Endothelial cell of umbilical vein (primary cell): ENCODE measurements at regions not wholly inside any gene's neighbourhood (a gene's known extent, or its start where the extent isn't known, plus 50 kb on each side); places are given as distances from the start of the nearest gene placed in this dataset.

Experiments
- BruUV-seq: library from RNA; stranded (reverse); fragments of 400-500 nt; replicated peaks from 2 replicates; lab custom pipeline; 2021; lab: Mats Ljungman, UMichigan
- CTCF ChIA-PET: fragments of 300-600, 350-600 bp; sonication (Branson Sonifier 250); formaldehyde crosslinking; loops from one replicate; lab custom pipeline; 2021; ENCODE audit warnings: antibody characterized with exemption, inconsistent platforms; lab: Charles Lee
- POLR2A ChIA-PET: fragments of 300-600, 350-600 bp; sonication (Branson Sonifier 250); formaldehyde crosslinking; loops from one replicate; lab custom pipeline; 2021; ENCODE audit warnings: antibody characterized with exemption, inconsistent platforms; lab: Charles Lee
- DNase-seq: peaks from one replicate; pipeline ENCODE4 v3.0.0-alpha.2; 2011; ENCODE audit warnings: low read depth, low spot score
- FAIRE-seq: peaks from 2 replicates; lab custom pipeline; 2011; peaks lifted over from hg19 to GRCh38; lab: Jason Lieb, UNC
- H2AFZ ChIP-seq: 2 replicates; pipeline ENCODE4 v1.6.0; 2012; ENCODE audit warnings: low read depth, low read length, control low read depth, inconsistent platforms
- H3K27ac ChIP-seq: 2 replicates; pipeline ENCODE4 v1.5.1; 2011; ENCODE audit warnings: low read depth, mild to moderate bottlenecking, control low read depth, low read length, moderate library complexity; ENCODE audit not compliant: insufficient read depth
- H3K27me3 ChIP-seq, 2 experiments: 2 replicates each; pipeline versions ENCODE4 v1.6.0 to v1.6.1; 2011; ENCODE audit warnings: low read length in 2 of 2, mixed read lengths in 1 of 2; ENCODE audit not compliant: control insufficient read depth in 2 of 2, insufficient read depth in 2 of 2
- H3K36me3 ChIP-seq, 2 experiments: 2 replicates in 1 of 2; 3 replicates in 1 of 2; pipeline ENCODE4 v1.5.1; 2011; ENCODE audit warnings: low read length in 2 of 2, mild to moderate bottlenecking in 1 of 2, moderate library complexity in 1 of 2; ENCODE audit not compliant: control insufficient read depth in 2 of 2, insufficient read depth in 2 of 2; ENCODE audit errors: extremely low read depth in 1 of 2
- H3K4me1 ChIP-seq: 3 replicates; pipeline ENCODE4 v1.5.1; 2011; ENCODE audit warnings: mild to moderate bottlenecking, low read length; ENCODE audit not compliant: control insufficient read depth, insufficient read depth; ENCODE audit errors: extremely low read depth
- H3K4me2 ChIP-seq: 2 replicates; pipeline ENCODE4 v1.6.1; 2011; ENCODE audit warnings: low read length, control low read depth, mixed read lengths; ENCODE audit not compliant: insufficient read depth
- H3K4me3 ChIP-seq, 3 experiments: fragments of 200-600 bp in 1 of 3; sonication (generic), shearing (Covaris generic) in 1 of 3; replicated peaks in 1 of 3; 2 replicates each; pipeline ENCODE4 v1.5.1; 2011 to 2016; ENCODE audit warnings: control low read depth in 3 of 3, low read length in 3 of 3, mild to moderate bottlenecking in 2 of 3, inconsistent platforms in 1 of 3, low read depth in 1 of 3, moderate library complexity in 1 of 3; ENCODE audit not compliant: insufficient read depth in 1 of 3
- H3K79me2 ChIP-seq: 2 replicates; pipeline ENCODE4 v1.6.0; 2012; ENCODE audit warnings: low read length, inconsistent platforms; ENCODE audit not compliant: control insufficient read depth, insufficient read depth
- H3K9ac ChIP-seq: replicated peaks from 2 replicates; pipeline ENCODE3; 2011; ENCODE audit warnings: low read length, control low read depth; ENCODE audit not compliant: insufficient read depth; ENCODE audit errors: extremely low read depth
- H3K9me1 ChIP-seq: replicated peaks from 3 replicates; pipeline ENCODE4 v1.6.0; 2011; ENCODE audit warnings: mild to moderate bottlenecking, low read length; ENCODE audit not compliant: control insufficient read depth, insufficient read depth; ENCODE audit errors: extremely low read depth
- H3K9me3 ChIP-seq: replicated peaks from 2 replicates; pipeline ENCODE4 v1.5.1; 2012; ENCODE audit warnings: low read length, inconsistent platforms; ENCODE audit not compliant: control insufficient read depth, insufficient read depth
- H4K20me1 ChIP-seq: replicated peaks from 2 replicates; pipeline ENCODE3; 2011; ENCODE audit warnings: mild to moderate bottlenecking, low read length; ENCODE audit not compliant: control insufficient read depth, insufficient read depth; ENCODE audit errors: extremely low read depth
- CTCF ChIP-seq, 2 donors: IDR thresholded peaks; 1 replicate in 1 of 2; 2 replicates in 1 of 2; pipeline ENCODE4 v1.5.1; 2011; ENCODE audit warnings: low read length in 2 of 2, mild to moderate bottlenecking in 2 of 2, moderate library complexity in 2 of 2, control low read depth in 1 of 2, inconsistent platforms in 1 of 2, low read depth in 1 of 2; ENCODE audit not compliant: insufficient read depth in 1 of 2; ENCODE audit errors: extremely low read depth in 1 of 2
- EZH2 ChIP-seq: IDR thresholded peaks from 2 replicates; pipeline ENCODE4 v1.6.1; 2012; ENCODE audit warnings: borderline replicate concordance, low read depth, mild to moderate bottlenecking, moderate library complexity, low read length, inconsistent platforms; ENCODE audit not compliant: severe bottlenecking
- FOS ChIP-seq: IDR thresholded peaks from 2 replicates; pipeline ENCODE4 v1.6.1; 2011; ENCODE audit warnings: mild to moderate bottlenecking, low read length, moderate library complexity, borderline replicate concordance; ENCODE audit not compliant: insufficient read depth
- GATA2 ChIP-seq: IDR thresholded peaks from 2 replicates; pipeline ENCODE4 v1.7.0; 2011; ENCODE audit warnings: low read depth, mild to moderate bottlenecking, moderate library complexity, mixed read lengths, low read length; ENCODE audit not compliant: insufficient read length, insufficient read depth
- JUN ChIP-seq: IDR thresholded peaks from 2 replicates; pipeline ENCODE4 v1.6.1; 2011; ENCODE audit warnings: borderline replicate concordance, low read depth; ENCODE audit not compliant: insufficient read length, insufficient read depth
- MAX ChIP-seq: IDR thresholded peaks from 2 replicates; pipeline ENCODE4 v1.6.1; 2011; ENCODE audit not compliant: insufficient read depth, insufficient read length
- MYC ChIP-seq: IDR thresholded peaks from one replicate; pipeline ENCODE4 v1.6.1; 2011; ENCODE audit warnings: mild to moderate bottlenecking, low read depth, low read length
- POLR2A ChIP-seq: IDR thresholded peaks from 2 replicates; pipeline ENCODE4 v1.6.1; 2012; ENCODE audit warnings: low read depth, mild to moderate bottlenecking, control low read depth, low read length
- POLR2AphosphoS5 ChIP-seq: IDR thresholded peaks from 2 replicates; pipeline ENCODE4 v1.6.1; 2012; ENCODE audit warnings: low read depth, mild to moderate bottlenecking, control low read depth, low read length, moderate library complexity; ENCODE audit not compliant: insufficient read depth
- dilution Hi-C: fragments of 300-500 bp; cut with MboI; formaldehyde crosslinking; loops from one replicate; pipeline ENCODE4 v1.15.0; 2019; ENCODE audit warnings: low sequenced_read_pairs; ENCODE audit not compliant: extremely low pct_ligation_motif_present
- intact Hi-C: fragments of 100-400 bp; cut with micrococcal nuclease; formaldehyde crosslinking; loops from one replicate; pipeline ENCODE4 v1.10.0; 2022

GRCh38 chr2:187934692-187935091 lies 357.0 kb upstream of the GULP1 start:
- Histone ChIP-seq H3K27ac (no peak overlapping the region), H3K79me2 (no peaks in the 10 kb centered on the region), H3K4me3 (no peak overlapping the region), H4K20me1 (no peaks in the 10 kb centered on the region), H2AFZ (no peak overlapping the region), H3K9me3 (no peaks in the 10 kb centered on the region), H3K27me3 (peaks cover 0 to 2% of the 10 kb centered on the region in 2 experiments), H3K36me3 (no peaks in the 10 kb centered on the region), H3K4me2 (no peak overlapping the region), H3K4me1 (no peaks in the 10 kb centered on the region), H3K9ac (no peak overlapping the region), H3K9me1 (no peaks in the 10 kb centered on the region)
- FAIRE-seq: no peak
- dilution Hi-C loops (no loop called here), intact Hi-C loops (no loop called here)
- no TSS peak for BruUV-seq
- CTCF ChIA-PET: interaction anchor here (1.1 kb wide), 1 partner anchor 10 kb away, joined by 3 read pairs; no protein-coding TSS in a partner anchor
- TF ChIP-seq POLR2A: no peak
- POLR2A ChIA-PET: no interaction called here
- no peak for DNase-seq

- CTCF ChIA-PET: no interaction called here
- no peak overlapping the region for H3K4me3 ChIP-seq
- no peaks in the 10 kb centered on the region for H3K4me1 ChIP-seq
- H3K79me2 ChIP-seq: no peaks in the 10 kb centered on the region
- H2AFZ ChIP-seq: no peak overlapping the region
- no TSS peak for BruUV-seq
- H3K27me3 ChIP-seq: peaks cover 0 to 2% of the 10 kb centered on the region in 2 experiments
- POLR2A ChIA-PET: no interaction called here
- intact Hi-C loops: no loop called here
- FAIRE-seq (no peak), DNase-seq (no peak)
- no peaks in the 10 kb centered on the region for H3K9me3 ChIP-seq
- no peaks in the 10 kb centered on the region for H3K9me1 ChIP-seq
- H3K4me2 ChIP-seq: no peak overlapping the region
- no peak for TF ChIP-seq JUN
- no peak for TF ChIP-seq MYC
- no peak for TF ChIP-seq EZH2
- TF ChIP-seq FOS: no peak
- TF ChIP-seq MAX: no peak
- TF ChIP-seq CTCF (IDR thresholded peaks at IDR 0.05; ENCODE audit: extremely low read depth in 1 of 2, insufficient read depth in 1 of 2, low read depth in 1 of 2, low read length in 2 of 2): no peak
- no peak for TF ChIP-seq POLR2AphosphoS5
- no peak for TF ChIP-seq GATA2
- TF ChIP-seq POLR2A: no peak
- H3K9ac ChIP-seq: no peak overlapping the region
- no peak overlapping the region for H3K27ac ChIP-seq
- dilution Hi-C loops: no loop called here
- no peaks in the 10 kb centered on the region for H4K20me1 ChIP-seq
- no peaks in the 10 kb centered on the region for H3K36me3 ChIP-seq
Observed at GRCh38 chr2:187935126-187935525, 356.5 kb upstream of the GULP1 start.
